ENCODE measurements at regions not wholly inside any gene's neighbourhood (a gene's known extent, or its start where the extent isn't known, plus 50 kb on each side); places are given as distances from the start of the nearest gene placed in this dataset.
"Not testable (repeated sequence)": the region's sequence is repeated elsewhere in the genome, so short reads cannot be mapped to it uniquely, and the experiment has no call there.

GRCh38 chrX:4560192-4560591 is 846.7 kb upstream of the PRKX start:
- Histone ChIP-seq H3K36me3 (no peaks in the 10 kb centered on the region), H3K27ac (no peak overlapping the region), H3K4me1 (no peaks in the 10 kb centered on the region), H3K4me3 (no peak overlapping the region), H3K9me3 (no peaks in the 10 kb centered on the region), H3K27me3 (no peaks in the 10 kb centered on the region)
- no peak for TF ChIP-seq CTCF (IDR thresholded peaks at IDR 0.05)
- DNase-seq (ENCODE audit: low spot score in 2 of 2): no peak
- intact Hi-C loops (cut with DNase I): no loop called here

GRCh38 chrX:4550018-4550417 is 836.6 kb upstream of the PRKX start:
- Histone ChIP-seq H3K27me3 (no peaks in the 10 kb centered on the region), H3K9me3 (no peaks in the 10 kb centered on the region), H3K4me1 (no peaks in the 10 kb centered on the region), H3K27ac (no peak overlapping the region), H3K36me3 (no peaks in the 10 kb centered on the region), H3K4me3 (no peak overlapping the region)
- intact Hi-C loops (cut with DNase I): no loop called here
- TF ChIP-seq CTCF (IDR thresholded peaks at IDR 0.05): no peak
- DNase-seq (ENCODE audit: low spot score in 2 of 2): no peak

- H3K4me3 ChIP-seq: no peak overlapping the region
- no peak for DNase-seq (ENCODE audit: low spot score in 2 of 2)
- H3K27ac ChIP-seq: no peak overlapping the region
- TF ChIP-seq CTCF (IDR thresholded peaks at IDR 0.05): peak; percentile 62 to 81 (median 80)
- no peaks in the 10 kb centered on the region for H3K36me3 ChIP-seq
- H3K4me1 ChIP-seq: no peaks in the 10 kb centered on the region
- H3K27me3 ChIP-seq: no peaks in the 10 kb centered on the region
- intact Hi-C loops (cut with DNase I): loop anchor here (2.0 kb wide), 1 partner anchor 565 kb away; no protein-coding TSS in a partner anchor
- no peaks in the 10 kb centered on the region for H3K9me3 ChIP-seq
These were observed 833.9 kb upstream of the PRKX start for GRCh38 chrX:4547213-4547836.

GRCh38 chrX:4546178-4546577 is 832.7 kb upstream of the PRKX start:
- not testable (repeated sequence) for H3K27me3 ChIP-seq; H3K4me1 ChIP-seq; H3K9me3 ChIP-seq; DNase-seq (ENCODE audit: low spot score in 2 of 2); H3K36me3 ChIP-seq; H3K27ac ChIP-seq; H3K4me3 ChIP-seq
- intact Hi-C loops (cut with DNase I): loop anchor here (2.0 kb wide), 1 partner anchor 567 kb away; no protein-coding TSS in a partner anchor

- Histone ChIP-seq H3K27ac (no peak overlapping the region), H3K9me3 (no peaks in the 10 kb centered on the region), H3K27me3 (no peaks in the 10 kb centered on the region), H3K36me3 (no peaks in the 10 kb centered on the region), H3K4me3 (no peak overlapping the region), H3K4me1 (no peaks in the 10 kb centered on the region)
- no peak for TF ChIP-seq CTCF (IDR thresholded peaks at IDR 0.05)
- intact Hi-C loops (cut with DNase I): no loop called here
- DNase-seq (ENCODE audit: low spot score in 2 of 2): no peak
These were observed 814.8 kb upstream of the PRKX start for GRCh38 chrX:4528247-4528646.

- intact Hi-C loops (cut with DNase I): no loop called here
- no peaks in the 10 kb centered on the region for H3K27me3 ChIP-seq
- H3K27ac ChIP-seq: no peak overlapping the region
- no peak overlapping the region for H3K4me3 ChIP-seq
- no peaks in the 10 kb centered on the region for H3K36me3 ChIP-seq
- H3K9me3 ChIP-seq: no peaks in the 10 kb centered on the region
- no peaks in the 10 kb centered on the region for H3K4me1 ChIP-seq
- TF ChIP-seq CTCF (IDR thresholded peaks at IDR 0.05): no peak
- DNase-seq (ENCODE audit: low spot score in 2 of 2): no peak
These were observed 772.5 kb upstream of the PRKX start for GRCh38 chrX:4485912-4486311.

All from ascending aorta (tissue), 2 donors.